Esophagus muscularis mucosa (tissue), 4 donors: ENCODE measurements at regions not wholly inside any gene's neighbourhood (a gene's known extent, or its start where the extent isn't known, plus 50 kb on each side); places are given as distances from the start of the nearest gene placed in this dataset.

ENCODE experiments used
- DNase-seq: peaks from one replicate; pipeline ENCODE4 v3.0.0-alpha.2; 2017; ENCODE audit errors: extremely low spot score
- H3K27ac ChIP-seq, 4 donors: fragments of 200-600 bp; sonication (generic); replicated peaks in 1 of 4; 1 replicate in 3 of 4; 2 replicates in 1 of 4; pipeline ENCODE4 v1.5.1; 2016 to 2019; ENCODE audit warnings: mild to moderate bottlenecking in 1 of 4
- H3K27me3 ChIP-seq, 4 donors: fragments of 200-600 bp; sonication (generic); one replicate each; pipeline versions ENCODE4 v1.5.1 to v1.6.0; 2016 to 2019
- H3K36me3 ChIP-seq, 4 donors: fragments of 200-600 bp; sonication (generic); one replicate each; pipeline ENCODE4 v1.5.1; 2016 to 2019
- H3K4me1 ChIP-seq, 4 donors: fragments of 200-600 bp; sonication (generic); one replicate each; pipeline ENCODE4 v1.5.1; 2016 to 2019
- H3K4me3 ChIP-seq, 4 donors: fragments of 200-600 bp; sonication (generic); 1 replicate in 2 of 4; 2 replicates in 2 of 4; pipeline ENCODE4 v1.5.1; 2016 to 2019; ENCODE audit warnings: mild to moderate bottlenecking in 4 of 4, moderate library complexity in 1 of 4
- H3K9me3 ChIP-seq, 4 donors: fragments of 200-600 bp; sonication (generic); 1 replicate in 3 of 4; 2 replicates in 1 of 4; pipeline ENCODE4 v1.5.1; 2016 to 2019
- EP300 ChIP-seq: sonication (generic); formaldehyde crosslinking; IDR thresholded peaks from one replicate; pipeline ENCODE4 v1.6.1; 2017; ENCODE audit warnings: antibody characterized with exemption
- POLR2A ChIP-seq: fragments of 450-650 bp; IDR thresholded peaks from one replicate; pipeline ENCODE4 v1.6.1; 2017; ENCODE audit warnings: antibody characterized with exemption, moderate library complexity, mild to moderate bottlenecking, low read depth
- POLR2AphosphoS5 ChIP-seq, 2 donors: sonication (generic); formaldehyde crosslinking; IDR thresholded peaks; one replicate each; pipeline ENCODE4 v1.6.1; 2017; ENCODE audit warnings: antibody characterized with exemption in 2 of 2
- WGBS: methylation state at CpG from one replicate; pipeline ENCODE4 v1.1.5; 2018; 5-methylcytosine and 5-hydroxymethylcytosine counted together
- intact Hi-C: fragments of 100-400 bp; cut with DNase I; formaldehyde crosslinking; loops from one replicate; pipeline ENCODE4 v1.15.1; 2023
- TF ChIP-seq, protein P1 (sequence below), 3 experiments: fragments of 200-600 bp in 2 of 3; fragments of 450-650 bp in 1 of 3; sonication (generic) in 2 of 3; IDR thresholded peaks; one replicate each; pipeline ENCODE4 v1.5.1; 2017 to 2019; ENCODE audit warnings: antibody characterized with exemption in 3 of 3, mild to moderate bottlenecking in 2 of 3, moderate library complexity in 1 of 3

DNA sequence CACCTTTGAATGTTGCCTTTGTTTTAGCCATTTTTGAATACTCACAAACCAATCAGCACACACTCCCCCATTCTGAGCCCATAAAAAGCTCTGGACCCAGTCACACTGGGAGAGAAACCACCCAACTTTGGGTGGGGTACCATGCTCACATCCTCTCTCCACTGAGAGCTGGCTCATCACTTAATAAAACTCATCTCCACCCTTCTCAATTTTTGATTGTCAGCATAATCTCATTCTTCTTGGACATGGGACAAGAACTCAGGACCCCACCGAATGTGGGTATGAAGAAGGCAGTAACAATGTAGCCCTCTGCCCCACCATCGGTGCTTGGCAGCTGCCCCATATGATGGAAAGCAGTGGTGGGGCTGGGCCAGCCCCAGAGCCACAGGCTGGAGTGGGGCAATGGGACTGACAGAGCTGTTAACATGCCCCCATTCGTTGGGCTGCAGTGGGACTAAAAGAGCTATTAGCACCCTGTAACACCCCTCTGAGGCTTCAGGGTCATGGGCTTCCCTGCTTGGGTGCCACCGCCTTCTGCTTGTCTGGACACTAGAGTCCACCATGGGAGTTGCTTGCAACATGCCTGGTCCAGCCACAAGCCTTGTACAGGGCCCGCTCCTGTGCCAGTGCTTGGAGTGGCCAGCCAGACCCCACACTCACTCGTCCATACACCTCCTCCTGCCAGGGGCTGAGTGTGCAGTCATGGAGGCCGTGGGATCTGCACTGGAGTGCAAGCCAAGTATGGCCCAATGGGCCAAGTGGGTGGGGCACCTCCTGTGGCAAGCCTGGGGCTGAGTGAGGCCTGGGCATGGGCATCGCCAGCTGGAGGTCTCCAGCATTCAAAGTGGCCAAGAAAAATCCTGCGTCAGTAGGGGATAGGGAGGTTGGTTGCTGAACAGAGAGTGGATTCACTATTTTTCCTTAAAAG lies 471.1 kb downstream of the TBC1D22A start:
- Histone ChIP-seq H3K27me3 (peaks cover 0 to 25% (median 0%) of the 10 kb centered on the region in 4 donors), H3K27ac (no peak overlapping the region), H3K36me3 (no peaks in the 10 kb centered on the region), H3K9me3 (peaks cover 0 to 14% (median 0%) of the 10 kb centered on the region in 4 donors), H3K4me1 (no peaks in the 10 kb centered on the region), H3K4me3 (no peak overlapping the region)
- 79% methylated on average over 8 of the region's 9 CpGs for WGBS
- DNase-seq, result peak; percentile 78
- TF ChIP-seq, protein P1, sequence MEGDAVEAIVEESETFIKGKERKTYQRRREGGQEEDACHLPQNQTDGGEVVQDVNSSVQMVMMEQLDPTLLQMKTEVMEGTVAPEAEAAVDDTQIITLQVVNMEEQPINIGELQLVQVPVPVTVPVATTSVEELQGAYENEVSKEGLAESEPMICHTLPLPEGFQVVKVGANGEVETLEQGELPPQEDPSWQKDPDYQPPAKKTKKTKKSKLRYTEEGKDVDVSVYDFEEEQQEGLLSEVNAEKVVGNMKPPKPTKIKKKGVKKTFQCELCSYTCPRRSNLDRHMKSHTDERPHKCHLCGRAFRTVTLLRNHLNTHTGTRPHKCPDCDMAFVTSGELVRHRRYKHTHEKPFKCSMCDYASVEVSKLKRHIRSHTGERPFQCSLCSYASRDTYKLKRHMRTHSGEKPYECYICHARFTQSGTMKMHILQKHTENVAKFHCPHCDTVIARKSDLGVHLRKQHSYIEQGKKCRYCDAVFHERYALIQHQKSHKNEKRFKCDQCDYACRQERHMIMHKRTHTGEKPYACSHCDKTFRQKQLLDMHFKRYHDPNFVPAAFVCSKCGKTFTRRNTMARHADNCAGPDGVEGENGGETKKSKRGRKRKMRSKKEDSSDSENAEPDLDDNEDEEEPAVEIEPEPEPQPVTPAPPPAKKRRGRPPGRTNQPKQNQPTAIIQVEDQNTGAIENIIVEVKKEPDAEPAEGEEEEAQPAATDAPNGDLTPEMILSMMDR (IDR thresholded peaks at IDR 0.05), result no peak
- TF ChIP-seq POLR2A (no peak), EP300 (no peak), POLR2AphosphoS5 (IDR thresholded peaks at IDR 0.05) (no peak)
- intact Hi-C loops, result no loop called here

DNA sequence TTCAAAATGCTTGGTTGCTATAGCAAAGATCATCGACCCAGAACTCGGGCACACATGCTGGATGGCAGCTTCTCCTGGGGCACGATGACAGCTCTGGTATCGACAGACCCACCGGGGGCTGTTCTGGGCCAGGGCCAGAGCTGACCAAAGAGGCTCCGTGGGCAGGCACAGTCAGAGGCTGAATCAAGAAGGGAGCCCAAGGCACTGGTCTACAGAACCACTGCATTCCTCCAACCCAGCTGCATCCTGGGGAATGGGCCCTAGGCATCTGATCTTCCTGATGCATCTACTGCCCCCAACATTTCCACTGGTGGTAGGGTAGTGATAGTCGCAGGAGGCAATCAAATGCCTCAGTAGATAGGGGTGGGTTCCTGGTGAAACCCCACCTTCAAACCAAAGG lies 470.3 kb downstream of the TBC1D22A start:
- DNase-seq, result no peak
- Histone ChIP-seq H3K4me1 (no peaks in the 10 kb centered on the region), H3K36me3 (no peaks in the 10 kb centered on the region), H3K4me3 (no peak overlapping the region), H3K27ac (no peak overlapping the region), H3K27me3 (peaks cover 0 to 17% (median 0%) of the 10 kb centered on the region in 4 donors), H3K9me3 (peaks cover 0 to 14% (median 0%) of the 10 kb centered on the region in 4 donors)
- TF ChIP-seq, protein P1 (IDR thresholded peaks at IDR 0.05), result no peak
- no peak for TF ChIP-seq EP300
- no peak for TF ChIP-seq POLR2A
- no peak for TF ChIP-seq POLR2AphosphoS5 (IDR thresholded peaks at IDR 0.05)
- intact Hi-C loops, result no loop called here
- WGBS, result 98% methylated on average over 4 of the region's 7 CpGs

DNA sequence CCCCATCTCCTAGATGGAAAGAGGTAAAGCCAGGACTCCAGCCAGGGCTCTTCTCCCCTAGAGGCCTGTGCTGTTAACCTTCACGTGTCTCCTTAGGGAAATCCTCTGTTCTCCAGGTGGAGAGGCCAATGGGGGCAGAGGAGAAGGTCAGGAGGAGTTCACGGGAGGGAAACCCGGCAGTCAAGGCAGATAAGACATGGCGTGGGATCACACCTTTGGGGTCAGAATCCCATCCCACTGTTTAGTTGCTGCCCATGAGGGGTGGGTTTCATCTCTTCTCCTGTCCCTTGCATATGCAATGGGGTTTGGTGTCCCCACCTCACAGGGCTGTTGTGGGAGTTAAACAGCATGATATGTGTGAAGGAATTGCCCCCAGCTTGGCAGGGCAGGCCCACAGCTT lies 469.7 kb downstream of the TBC1D22A start:
- peaks cover 0 to 15% (median 0%) of the 10 kb centered on the region in 4 donors for H3K27me3 ChIP-seq
- peaks cover 0 to 14% (median 0%) of the 10 kb centered on the region in 4 donors for H3K9me3 ChIP-seq
- WGBS, result 72% methylated on average over 4 of the region's 4 CpGs
- TF ChIP-seq EP300 (no peak), POLR2A (no peak), POLR2AphosphoS5 (IDR thresholded peaks at IDR 0.05) (no peak)
- TF ChIP-seq, protein P1 (IDR thresholded peaks at IDR 0.05), result no peak
- no peak overlapping the region for H3K27ac ChIP-seq
- H3K36me3 ChIP-seq, result no peaks in the 10 kb centered on the region
- DNase-seq, result no peak
- H3K4me3 ChIP-seq, result no peak overlapping the region
- intact Hi-C loops, result no loop called here
- no peaks in the 10 kb centered on the region for H3K4me1 ChIP-seq

DNA sequence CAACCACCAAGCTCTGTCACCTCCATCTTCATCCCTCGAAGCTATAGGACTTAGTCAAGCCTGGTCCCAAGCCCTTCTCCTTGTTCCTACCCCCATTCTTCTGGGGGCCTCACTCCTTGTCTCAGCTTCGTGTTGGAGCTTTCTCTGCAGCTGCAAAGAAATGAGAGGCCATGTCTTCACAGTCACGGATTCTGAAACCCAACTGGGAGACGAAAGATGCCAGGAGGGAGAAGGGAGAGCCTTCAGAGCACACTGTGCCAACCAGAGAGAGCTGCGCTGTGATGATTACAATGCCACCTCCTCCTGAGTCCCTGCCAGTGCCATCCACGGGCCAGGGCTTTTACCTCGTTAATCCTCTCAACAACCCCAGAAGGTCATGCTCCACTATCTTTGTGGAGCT lies 469.3 kb downstream of the TBC1D22A start:
- no peaks in the 10 kb centered on the region for H3K36me3 ChIP-seq
- H3K27me3 ChIP-seq, result peaks cover 0 to 15% (median 0%) of the 10 kb centered on the region in 4 donors
- DNase-seq, result peak; percentile 55
- H3K9me3 ChIP-seq, result peaks cover 0 to 14% (median 0%) of the 10 kb centered on the region in 4 donors
- H3K4me3 ChIP-seq, result no peak overlapping the region
- no peak overlapping the region for H3K27ac ChIP-seq
- intact Hi-C loops, result no loop called here
- TF ChIP-seq POLR2AphosphoS5 (IDR thresholded peaks at IDR 0.05) (no peak), POLR2A (no peak)
- TF ChIP-seq, protein P1 (IDR thresholded peaks at IDR 0.05), result no peak
- 81% methylated on average over 7 of the region's 7 CpGs for WGBS
- no peaks in the 10 kb centered on the region for H3K4me1 ChIP-seq
